HepG2 (cell line): ENCODE measurements at regions not wholly inside any gene's neighbourhood (a gene's known extent, or its start where the extent isn't known, plus 50 kb on each side); places are given as distances from the start of the nearest gene placed in this dataset.

ENCODE experiments used
- ATAC-seq: fragments of 200-7000 bp; cut with Tn5 transposase; 3 replicates; pipeline ENCODE4 v1.9.1; 2020; ENCODE audit warnings: mild to moderate bottlenecking, moderate library complexity
- BruUV-seq: library from RNA; stranded (reverse); fragments of 400-500 nt; replicated peaks from 2 replicates; lab custom pipeline; 2021; lab: Mats Ljungman, UMichigan
- CTCF ChIA-PET: fragments of 300-600 bp; formaldehyde crosslinking; extraction: SDS; loops from one replicate; lab custom pipeline; 2021; ENCODE audit warnings: low total read pairs, inconsistent platforms, low intra/inter-chr PET ratio; lab: Yijun Ruan, JAX
- POLR2A ChIA-PET: fragments of 350-600 bp; sonication (Branson Sonifier 250); formaldehyde crosslinking; loops from one replicate; lab custom pipeline; 2020; ENCODE audit warnings: antibody characterized with exemption, inconsistent platforms; lab: Yijun Ruan, JAX
- DNase-seq: peaks from one replicate; pipeline ENCODE4 v3.0.0-alpha.2; 2015; ENCODE audit warnings: low spot score
- FAIRE-seq: peaks from 3 replicates; lab custom pipeline; 2011; peaks lifted over from hg19 to GRCh38; lab: Jason Lieb, UNC
- H2AFZ ChIP-seq: one replicate; pipeline ENCODE4 v1.6.1; 2011; ENCODE audit warnings: low read length, inconsistent platforms
- H3K27ac ChIP-seq: fragments of 300-600 bp; 3 replicates; pipeline ENCODE4 v1.8.0; 2011; ENCODE audit warnings: mixed run types, mild to moderate bottlenecking, mixed read lengths, low read length, inconsistent platforms; ENCODE audit not compliant: insufficient read depth; ENCODE audit errors: extremely low read length
- H3K27me3 ChIP-seq, 2 experiments: fragments of 200-600 bp in 1 of 2; 2 replicates in 1 of 2; 3 replicates in 1 of 2; pipeline versions ENCODE4 v1.6.0 to v1.8.0; 2011; ENCODE audit warnings: low read length in 2 of 2, mild to moderate bottlenecking in 2 of 2, moderate library complexity in 2 of 2, inconsistent platforms in 1 of 2; ENCODE audit not compliant: insufficient read depth in 2 of 2, control insufficient read depth in 1 of 2
- H3K36me3 ChIP-seq, 2 experiments: fragments of 200-600 bp in 1 of 2; replicated peaks in 1 of 2; 2 replicates in 1 of 2; 3 replicates in 1 of 2; pipeline versions ENCODE4 v1.5.1 to v1.8.0; 2011; ENCODE audit warnings: low read length in 2 of 2, inconsistent platforms in 1 of 2; ENCODE audit not compliant: insufficient read depth in 2 of 2, control insufficient read depth in 1 of 2
- H3K4me1 ChIP-seq: 2 replicates; pipeline ENCODE4 v1.5.1; 2012; ENCODE audit warnings: low read length, inconsistent platforms; ENCODE audit not compliant: insufficient read depth
- H3K4me2 ChIP-seq: 2 replicates; pipeline ENCODE4 v1.6.0; 2011; ENCODE audit warnings: low read depth, low read length, inconsistent platforms
- H3K4me3 ChIP-seq, 3 experiments: fragments of 200-600 bp in 1 of 3; sonication (generic), shearing (Covaris generic) in 1 of 3; replicated peaks in 1 of 3; 2 replicates each; pipeline ENCODE4 v1.5.1; 2011 to 2016; ENCODE audit warnings: low read length in 3 of 3, inconsistent platforms in 2 of 3, low read depth in 2 of 3, mild to moderate bottlenecking in 2 of 3, control low read depth in 1 of 3, mixed read lengths in 1 of 3; ENCODE audit not compliant: insufficient read depth in 1 of 3
- H3K79me2 ChIP-seq: one replicate; pipeline ENCODE4 v1.6.1; 2011; ENCODE audit warnings: low read length, inconsistent platforms; ENCODE audit not compliant: insufficient read depth
- H3K9ac ChIP-seq: 2 replicates; pipeline ENCODE4 v1.6.0; 2011; ENCODE audit warnings: mild to moderate bottlenecking, low read depth, low read length, inconsistent platforms; ENCODE audit not compliant: insufficient read depth
- H3K9me3 ChIP-seq: 2 replicates; pipeline ENCODE4 v1.5.1; 2012; ENCODE audit warnings: mild to moderate bottlenecking, low read length
- H4K20me1 ChIP-seq: 2 replicates; pipeline ENCODE4 v1.6.0; 2011; ENCODE audit warnings: inconsistent platforms, mild to moderate bottlenecking, low read length, moderate library complexity; ENCODE audit not compliant: insufficient read depth
- CSRNP1 ChIP-seq: sonication (generic); formaldehyde crosslinking; IDR thresholded peaks from 2 replicates; pipeline ENCODE4 v1.8.1; 2023; ENCODE audit warnings: mild to moderate bottlenecking, missing genetic modification reagents
- FUBP1 ChIP-seq: sonication (generic); formaldehyde crosslinking; IDR thresholded peaks from 2 replicates; pipeline ENCODE4 v1.5.1; 2020; ENCODE audit warnings: missing genetic modification reagents, mild to moderate bottlenecking, borderline replicate concordance
- HCFC1 ChIP-seq: fragments of 150-350 bp; IDR thresholded peaks from 2 replicates; pipeline ENCODE4 v1.6.1; 2014; ENCODE audit warnings: low read depth, low read length
- MED1 ChIP-seq: sonication (generic); formaldehyde crosslinking; IDR thresholded peaks from 2 replicates; pipeline ENCODE4 v1.4.0; 2020; ENCODE audit warnings: missing genetic modification reagents
- MED13 ChIP-seq: sonication (generic); formaldehyde crosslinking; IDR thresholded peaks from 2 replicates; pipeline ENCODE4 v1.5.0; 2020; ENCODE audit warnings: missing genetic modification reagents
- MZF1 ChIP-seq: sonication (generic); formaldehyde crosslinking; IDR thresholded peaks from 2 replicates; pipeline ENCODE4 v1.8.1; 2023; ENCODE audit warnings: mild to moderate bottlenecking, missing genetic modification reagents, borderline replicate concordance
- NAIF1 ChIP-seq: sonication (generic); formaldehyde crosslinking; IDR thresholded peaks from 2 replicates; pipeline ENCODE4 v1.5.0; 2020; ENCODE audit warnings: mild to moderate bottlenecking, missing genetic modification reagents, borderline replicate concordance
- PTBP1 ChIP-seq: fragments of 200-400 bp; formaldehyde crosslinking; IDR thresholded peaks from 2 replicates; pipeline ENCODE4 v1.6.1; 2018; ENCODE audit warnings: low read length, low read depth; ENCODE audit not compliant: poor library complexity, severe bottlenecking
- SP2 ChIP-seq: sonication (generic); formaldehyde crosslinking; IDR thresholded peaks from 2 replicates; pipeline ENCODE4 v1.5.1; 2020; ENCODE audit warnings: mild to moderate bottlenecking, missing genetic modification reagents
- TARDBP ChIP-seq: sonication (generic); formaldehyde crosslinking; IDR thresholded peaks from 2 replicates; pipeline ENCODE4 v1.8.0; 2022; ENCODE audit warnings: mild to moderate bottlenecking, missing genetic modification reagents
- TERF1 ChIP-seq: sonication (generic); formaldehyde crosslinking; IDR thresholded peaks from 2 replicates; pipeline ENCODE4 v1.8.0; 2022; ENCODE audit warnings: mild to moderate bottlenecking, missing genetic modification reagents, moderate library complexity
- ZBTB3 ChIP-seq: sonication (generic); formaldehyde crosslinking; IDR thresholded peaks from 2 replicates; pipeline ENCODE4 v1.4.0; 2020; ENCODE audit warnings: low read depth, mild to moderate bottlenecking, moderate library complexity, missing genetic modification reagents, borderline replicate concordance
- ZMYM4 ChIP-seq: sonication (generic); formaldehyde crosslinking; IDR thresholded peaks from 2 replicates; pipeline ENCODE4 v1.8.1; 2023; ENCODE audit warnings: mild to moderate bottlenecking, missing genetic modification reagents
- ZNF12 ChIP-seq: sonication (generic); formaldehyde crosslinking; IDR thresholded peaks from 2 replicates; pipeline ENCODE4 v1.5.0; 2020; ENCODE audit warnings: missing genetic modification reagents
- ZNF260 ChIP-seq: sonication (generic); formaldehyde crosslinking; IDR thresholded peaks from 2 replicates; pipeline ENCODE4 v1.4.0; 2020; ENCODE audit warnings: missing genetic modification reagents, low read depth, mild to moderate bottlenecking, borderline replicate concordance
- ZNF33B ChIP-seq: sonication (generic); formaldehyde crosslinking; IDR thresholded peaks from 2 replicates; pipeline ENCODE4 v1.5.1; 2020; ENCODE audit warnings: mild to moderate bottlenecking, missing genetic modification reagents
- ZSCAN29 ChIP-seq: sonication (generic); formaldehyde crosslinking; conservative IDR thresholded peaks from 2 replicates; pipeline ENCODE4 v1.4.0; 2020; ENCODE audit warnings: mild to moderate bottlenecking, missing genetic modification reagents
- WGBS: methylation state at CpG from one replicate; pipeline ENCODE4 v1.1.6; 2017; ENCODE audit warnings: low lambda C conversion rate; 5-methylcytosine and 5-hydroxymethylcytosine counted together
- in situ Hi-C: cut with HindIII; loops from 2 replicates; pipeline ENCODE4 v1.10.0; 2017; ENCODE audit warnings: low pct_unique_long_range_greater_than_20kb; ENCODE audit not compliant: extremely low pct_ligation_motif_present
- intact Hi-C: fragments of 100-400 bp; cut with micrococcal nuclease; formaldehyde crosslinking; loops from one replicate; pipeline ENCODE4 v1.10.0; 2022; ENCODE audit not compliant: unreplicated experiment

DNA sequence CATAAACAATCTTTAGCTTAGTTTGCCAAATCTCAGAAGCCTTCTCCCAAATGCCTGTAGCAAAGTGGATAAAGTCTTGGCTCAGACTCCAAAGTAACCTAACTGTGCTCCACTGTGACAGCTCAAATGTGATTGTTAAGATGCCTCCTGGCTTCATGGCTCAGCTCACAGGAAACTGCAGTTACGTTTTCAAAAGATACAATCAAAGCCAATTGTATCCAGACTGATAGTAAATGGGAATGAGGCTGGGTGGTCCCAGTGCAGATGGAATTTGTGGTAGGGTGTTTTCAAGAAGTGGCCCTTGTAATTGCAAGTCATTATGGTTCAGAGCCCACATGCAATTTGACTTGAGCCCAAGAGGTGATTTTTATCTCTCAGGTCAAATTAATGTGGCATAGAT is 151.2 kb upstream of the TAB2 start:
- no peak for FAIRE-seq
- Histone ChIP-seq H2AFZ (no peak overlapping the region), H3K27ac (no peak overlapping the region), H3K4me2 (no peak overlapping the region), H3K79me2 (no peaks in the 10 kb centered on the region), H3K4me3 (no peak overlapping the region), H3K27me3 (peaks cover 0 to 36% of the 10 kb centered on the region in 2 experiments; a peak in 3 of 5 replicates), H4K20me1 (no peaks in the 10 kb centered on the region), H3K9ac (no peak overlapping the region), H3K4me1 (peaks cover 26% of the 10 kb centered on the region), H3K36me3 (no peaks in the 10 kb centered on the region), H3K9me3 (no peaks in the 10 kb centered on the region)
- POLR2A ChIA-PET = no interaction called here
- BruUV-seq = no TSS peak
- TF ChIP-seq ZNF260 (no peak), SP2 (CRISPR knock-in tag) (no peak), ZNF12 (no peak), TARDBP (CRISPR knock-in tag) (no peak), FUBP1 (no peak), MED13 (CRISPR knock-in tag) (no peak), NAIF1 (CRISPR knock-in tag) (no peak), ZBTB3 (no peak)
- in situ Hi-C loops (no loop called here), intact Hi-C loops (no loop called here)
- WGBS = 0% methylated on average over 1 of the region's 1 CpG
- DNase-seq = no peak
- no peak for ATAC-seq
- CTCF ChIA-PET = no interaction called here

- no peak overlapping the region for H3K27ac ChIP-seq
- no peaks in the 10 kb centered on the region for H3K79me2 ChIP-seq
- H3K4me2 ChIP-seq = no peak overlapping the region
- ATAC-seq = no peak
- in situ Hi-C loops = no loop called here
- POLR2A ChIA-PET = no interaction called here
- no peak overlapping the region for H3K9ac ChIP-seq
- CTCF ChIA-PET = no interaction called here
- H3K27me3 ChIP-seq = peaks cover 0 to 41% of the 10 kb centered on the region in 2 experiments; a peak in 3 of 5 replicates
- DNase-seq = no peak
- intact Hi-C loops = no loop called here
- peaks cover 26% of the 10 kb centered on the region for H3K4me1 ChIP-seq
- no peaks in the 10 kb centered on the region for H4K20me1 ChIP-seq
- no TSS peak for BruUV-seq
- H2AFZ ChIP-seq = no peak overlapping the region
- no peaks in the 10 kb centered on the region for H3K9me3 ChIP-seq
- WGBS = 48% methylated on average over 8 of the region's 8 CpGs
- FAIRE-seq = no peak
- no peak overlapping the region for H3K4me3 ChIP-seq
- H3K36me3 ChIP-seq = no peaks in the 10 kb centered on the region
- TF ChIP-seq TERF1 = no peak
- TF ChIP-seq HCFC1 = no peak
- no peak for TF ChIP-seq ZMYM4 (CRISPR knock-in tag)
- TF ChIP-seq PTBP1 = no peak
- TF ChIP-seq MZF1 (CRISPR knock-in tag) = no peak
- TF ChIP-seq ZNF33B = no peak
- no peak for TF ChIP-seq CSRNP1 (CRISPR knock-in tag)
- no peak for TF ChIP-seq MED1 (CRISPR knock-in tag)
- TF ChIP-seq ZSCAN29 (CRISPR knock-in tag) = no peak
Measured at GRCh38 chr6:149166747-149167146, 150.8 kb upstream of the TAB2 start.
